OCI-LY7 (cell line): ENCODE measurements at regions not wholly inside any gene's neighbourhood (a gene's known extent, or its start where the extent isn't known, plus 50 kb on each side); places are given as distances from the start of the nearest gene placed in this dataset.

ENCODE experiments used
- EZH2phosphoT487 ChIP-seq: fragments of 200-600 bp; sonication (generic); IDR thresholded peaks from 2 replicates; pipeline ENCODE4 v1.6.1; 2018; ENCODE audit warnings: low read depth, borderline replicate concordance, mild to moderate bottlenecking, mixed run types, antibody characterized with exemption, low read length, moderate library complexity, mixed read lengths
- TF ChIP-seq, protein P1 (sequence below): fragments of 200-600 bp; sonication (generic); conservative IDR thresholded peaks from 2 replicates; pipeline ENCODE4 v1.5.1; 2014; ENCODE audit warnings: mild to moderate bottlenecking, antibody characterized with exemption, low read length, moderate library complexity, mixed read lengths

DNA sequence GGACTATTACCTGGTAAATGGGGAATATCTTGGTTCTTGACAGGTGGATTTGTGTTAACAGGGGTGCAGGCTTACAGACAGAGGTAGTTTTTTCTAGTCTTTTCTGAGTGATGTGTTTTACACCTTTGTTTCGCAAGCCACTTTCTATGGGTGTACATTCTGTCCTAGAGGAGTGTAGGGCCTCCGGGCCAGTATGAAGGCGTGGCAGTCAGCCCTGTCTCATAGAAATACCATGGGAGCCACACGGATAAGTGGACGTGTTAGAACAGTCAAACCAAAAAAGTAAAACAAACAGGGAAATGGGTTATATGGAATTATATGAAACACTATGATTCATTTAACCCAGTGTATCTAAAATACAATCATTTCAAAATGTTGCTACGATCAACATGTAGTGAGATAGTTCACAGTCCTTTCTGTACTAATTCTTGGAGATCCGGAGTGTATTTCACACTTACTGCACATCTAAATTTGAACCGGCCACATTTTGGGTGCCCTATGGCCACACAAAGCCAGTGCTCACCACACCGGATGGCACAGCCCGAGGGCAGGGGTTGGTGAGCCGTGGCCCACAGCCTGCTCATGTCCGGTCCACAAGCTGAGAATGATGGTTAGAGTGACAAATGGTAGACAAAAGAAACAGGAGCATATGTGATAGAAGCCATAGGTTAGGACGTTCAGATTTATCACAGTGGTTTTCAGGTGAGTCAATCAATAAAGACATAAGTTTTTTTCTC is 80.1 kb upstream of the IRX4 start:
- TF ChIP-seq, protein P1, sequence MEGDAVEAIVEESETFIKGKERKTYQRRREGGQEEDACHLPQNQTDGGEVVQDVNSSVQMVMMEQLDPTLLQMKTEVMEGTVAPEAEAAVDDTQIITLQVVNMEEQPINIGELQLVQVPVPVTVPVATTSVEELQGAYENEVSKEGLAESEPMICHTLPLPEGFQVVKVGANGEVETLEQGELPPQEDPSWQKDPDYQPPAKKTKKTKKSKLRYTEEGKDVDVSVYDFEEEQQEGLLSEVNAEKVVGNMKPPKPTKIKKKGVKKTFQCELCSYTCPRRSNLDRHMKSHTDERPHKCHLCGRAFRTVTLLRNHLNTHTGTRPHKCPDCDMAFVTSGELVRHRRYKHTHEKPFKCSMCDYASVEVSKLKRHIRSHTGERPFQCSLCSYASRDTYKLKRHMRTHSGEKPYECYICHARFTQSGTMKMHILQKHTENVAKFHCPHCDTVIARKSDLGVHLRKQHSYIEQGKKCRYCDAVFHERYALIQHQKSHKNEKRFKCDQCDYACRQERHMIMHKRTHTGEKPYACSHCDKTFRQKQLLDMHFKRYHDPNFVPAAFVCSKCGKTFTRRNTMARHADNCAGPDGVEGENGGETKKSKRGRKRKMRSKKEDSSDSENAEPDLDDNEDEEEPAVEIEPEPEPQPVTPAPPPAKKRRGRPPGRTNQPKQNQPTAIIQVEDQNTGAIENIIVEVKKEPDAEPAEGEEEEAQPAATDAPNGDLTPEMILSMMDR, result no peak
- TF ChIP-seq EZH2phosphoT487, result no peak
